H9 (cell line): ENCODE measurements at regions not wholly inside any gene's neighbourhood (a gene's known extent, or its start where the extent isn't known, plus 50 kb on each side); places are given as distances from the start of the nearest gene placed in this dataset.

Source experiments
- DNase-seq: peaks from one replicate; pipeline ENCODE4 v3.0.0-alpha.2; 2017
- H2AFZ ChIP-seq: one replicate; pipeline ENCODE4 v1.6.1; 2013; ENCODE audit warnings: mild to moderate bottlenecking, low read length, control low read depth, moderate library complexity
- H2AK5ac ChIP-seq: 2 replicates; pipeline ENCODE4 v1.6.1; 2013; ENCODE audit warnings: low read length, control low read depth, mixed read lengths; ENCODE audit not compliant: insufficient read length
- H2BK120ac ChIP-seq: one replicate; pipeline ENCODE4 v1.6.1; 2013; ENCODE audit warnings: low read depth, mild to moderate bottlenecking, low read length, control low read depth, inconsistent platforms; ENCODE audit not compliant: poor library complexity, severe bottlenecking
- H2BK12ac ChIP-seq: 2 replicates; pipeline ENCODE4 v1.6.1; 2013; ENCODE audit warnings: low read length, control low read depth, mixed read lengths, low read depth; ENCODE audit not compliant: insufficient read length
- H2BK15ac ChIP-seq: 2 replicates; pipeline ENCODE4 v1.6.1; 2013; ENCODE audit warnings: low read depth, low read length, control low read depth
- H2BK20ac ChIP-seq: one replicate; pipeline ENCODE4 v1.6.1; 2013; ENCODE audit warnings: low read depth, mild to moderate bottlenecking, low read length, control low read depth, inconsistent platforms; ENCODE audit not compliant: poor library complexity, severe bottlenecking
- H2BK5ac ChIP-seq: 2 replicates; pipeline ENCODE4 v1.6.1; 2013; ENCODE audit warnings: low read length, control low read depth, mixed read lengths; ENCODE audit not compliant: insufficient read length
- H3K14ac ChIP-seq: 2 replicates; pipeline ENCODE4 v1.6.1; 2013; ENCODE audit warnings: low read length, control low read depth; ENCODE audit not compliant: insufficient read depth
- H3K18ac ChIP-seq: 2 replicates; pipeline ENCODE4 v1.6.1; 2013; ENCODE audit warnings: low read depth, mild to moderate bottlenecking, mixed read lengths, low read length, control low read depth; ENCODE audit not compliant: insufficient read length
- H3K23ac ChIP-seq: 2 replicates; pipeline ENCODE4 v1.6.1; 2013; ENCODE audit warnings: low read length, control low read depth, mixed read lengths, low read depth; ENCODE audit not compliant: insufficient read length
- H3K23me2 ChIP-seq: 2 replicates; pipeline ENCODE4 v1.6.1; 2013; ENCODE audit warnings: low read depth, mild to moderate bottlenecking, mixed read lengths, low read length, control low read depth; ENCODE audit not compliant: insufficient read length, poor library complexity, severe bottlenecking
- H3K27ac ChIP-seq: 2 replicates; pipeline ENCODE4 v1.5.1; 2013; ENCODE audit warnings: low read length, control low read depth, mixed read lengths, low read depth; ENCODE audit not compliant: insufficient read length
- H3K27me3 ChIP-seq: 2 replicates; pipeline ENCODE4 v1.6.1; 2013; ENCODE audit warnings: low read length, control low read depth, inconsistent platforms; ENCODE audit not compliant: insufficient read depth
- H3K4ac ChIP-seq: 2 replicates; pipeline ENCODE4 v1.6.1; 2013; ENCODE audit warnings: low read depth, mild to moderate bottlenecking, control low read depth, inconsistent platforms, low read length, moderate library complexity
- H3K4me1 ChIP-seq: 2 replicates; pipeline ENCODE4 v1.6.1; 2013; ENCODE audit warnings: low read length, control low read depth, inconsistent platforms; ENCODE audit not compliant: insufficient read depth
- H3K4me2 ChIP-seq: 2 replicates; pipeline ENCODE4 v1.6.1; 2013; ENCODE audit warnings: low read length, control low read depth, mixed read lengths; ENCODE audit not compliant: insufficient read length, insufficient read depth
- H3K56ac ChIP-seq: 2 replicates; pipeline ENCODE4 v1.6.1; 2013; ENCODE audit warnings: low read depth, mild to moderate bottlenecking, mixed read lengths, low read length, control low read depth; ENCODE audit not compliant: insufficient read length
- H3K79me1 ChIP-seq: 2 replicates; pipeline ENCODE4 v1.6.1; 2013; ENCODE audit warnings: low read depth, mild to moderate bottlenecking, moderate library complexity, low read length, control low read depth, inconsistent platforms; ENCODE audit not compliant: insufficient read depth, poor library complexity, severe bottlenecking
- H3K79me2 ChIP-seq: 2 replicates; pipeline ENCODE4 v1.6.1; 2013; ENCODE audit warnings: low read length, control low read depth, inconsistent platforms; ENCODE audit not compliant: insufficient read depth
- H3K9ac ChIP-seq: 2 replicates; pipeline ENCODE4 v1.6.1; 2013; ENCODE audit warnings: low read length, control low read depth, mixed read lengths; ENCODE audit not compliant: insufficient read length; ENCODE audit errors: extremely low read depth
- H3K9me3 ChIP-seq: one replicate; pipeline ENCODE4 v1.6.1; 2013; ENCODE audit warnings: low read depth, low read length, inconsistent platforms; ENCODE audit not compliant: control insufficient read depth
- H3T11ph ChIP-seq: one replicate; pipeline ENCODE4 v1.6.1; 2013; ENCODE audit warnings: mild to moderate bottlenecking, low read length, control low read depth, inconsistent platforms
- H4K20me1 ChIP-seq: one replicate; pipeline ENCODE4 v1.6.1; 2013; ENCODE audit not compliant: control insufficient read depth, insufficient read length, insufficient read depth
- H4K5ac ChIP-seq: 2 replicates; pipeline ENCODE4 v1.6.1; 2013; ENCODE audit warnings: low read depth, mild to moderate bottlenecking, mixed read lengths, low read length, control low read depth; ENCODE audit not compliant: insufficient read length
- H4K8ac ChIP-seq: replicated peaks from 2 replicates; pipeline ENCODE4 v1.6.1; 2013; ENCODE audit warnings: low read length, control low read depth, mixed read lengths, low read depth; ENCODE audit not compliant: insufficient read length
- H4K91ac ChIP-seq: 2 replicates; pipeline ENCODE4 v1.6.1; 2013; ENCODE audit warnings: low read depth, mild to moderate bottlenecking, moderate library complexity, mixed read lengths, low read length, control low read depth; ENCODE audit not compliant: insufficient read length
- H3K27ac Mint-ChIP-seq, 3 experiments: 2 replicates in 2 of 3; 3 replicates in 1 of 3; pipeline ENCODE4 v1.8.0; 2020 to 2021; ENCODE audit warnings: mixed read lengths in 3 of 3, mild to moderate bottlenecking in 1 of 3, moderate library complexity in 1 of 3
- H3K27me3 Mint-ChIP-seq: 2 replicates; pipeline ENCODE4 v1.8.0; 2021; ENCODE audit warnings: low read depth, mild to moderate bottlenecking, moderate library complexity, mixed read lengths
- H3K36me3 Mint-ChIP-seq, 3 experiments: 2 replicates in 2 of 3; 3 replicates in 1 of 3; pipeline ENCODE4 v1.8.0; 2020 to 2021; ENCODE audit warnings: low read depth in 3 of 3, mixed read lengths in 3 of 3; ENCODE audit not compliant: insufficient read depth in 1 of 3
- H3K4me1 Mint-ChIP-seq, 2 experiments: 2 replicates each; pipeline ENCODE4 v1.8.0; 2020; ENCODE audit warnings: mixed read lengths in 2 of 2
- H3K4me3 Mint-ChIP-seq, 2 experiments: 2 replicates in 1 of 2; 3 replicates in 1 of 2; pipeline ENCODE4 v1.8.0; 2020 to 2021; ENCODE audit warnings: mild to moderate bottlenecking in 2 of 2, mixed read lengths in 2 of 2, moderate library complexity in 1 of 2
- H3K9me3 Mint-ChIP-seq, 2 experiments: 2 replicates in 1 of 2; 3 replicates in 1 of 2; pipeline ENCODE4 v1.8.0; 2020; ENCODE audit warnings: mild to moderate bottlenecking in 2 of 2, mixed read lengths in 2 of 2, moderate library complexity in 1 of 2
- CTCF ChIP-seq: fragments of 200-600 bp; sonication (generic); conservative IDR thresholded peaks from 3 replicates; pipeline ENCODE4 v1.8.0; 2021; ENCODE audit warnings: antibody characterized with exemption, mild to moderate bottlenecking
- WGBS: extraction: QIAGEN DNeasy Blood & Tissue Kit; methylation state at CpG from one replicate; pipeline ENCODE4 v1.1.7; 2013; ENCODE audit warnings: missing lambda C conversion rate, low lambda C conversion rate, mixed read lengths; ENCODE audit not compliant: insufficient read length; ENCODE audit errors: extremely low coverage; 5-methylcytosine and 5-hydroxymethylcytosine counted together

GRCh38 chr6:97841763-97842162 is 558.7 kb upstream of the MMS22L start:
- Histone ChIP-seq H3K9me3 (no peaks in the 10 kb centered on the region), H3K4ac (no peak overlapping the region), H2AK5ac (no peak overlapping the region), H3K56ac (no peak overlapping the region), H3K79me1 (no peaks in the 10 kb centered on the region), H2AFZ (no peak overlapping the region), H2BK20ac (no peak overlapping the region), H2BK120ac (no peak overlapping the region), H3K9ac (no peak overlapping the region), H4K20me1 (no peaks in the 10 kb centered on the region), H3K27ac (no peak overlapping the region), H2BK5ac (no peak overlapping the region), H4K8ac (no peak overlapping the region), H3K79me2 (no peaks in the 10 kb centered on the region), H4K5ac (no peak overlapping the region), H2BK12ac (no peak overlapping the region), H3K23me2 (no peaks in the 10 kb centered on the region), H3K14ac (no peak overlapping the region), H3K18ac (no peak overlapping the region), H3K4me1 (no peaks in the 10 kb centered on the region), H3K27me3 (no peaks in the 10 kb centered on the region), H2BK15ac (no peak overlapping the region), H3K23ac (no peak overlapping the region), H3K4me2 (no peak overlapping the region), H3T11ph (no peak overlapping the region), H4K91ac (no peak overlapping the region)
- no peaks in the 10 kb centered on the region for H3K9me3 Mint-ChIP-seq
- no CpG with 5 or more reads among the region's 3 CpGs for WGBS
- H3K4me3 Mint-ChIP-seq: no peak overlapping the region
- H3K27ac Mint-ChIP-seq: no peak overlapping the region
- DNase-seq: no peak
- peaks cover 11 to 13% of the 10 kb centered on the region in 2 experiments for H3K4me1 Mint-ChIP-seq
- H3K27me3 Mint-ChIP-seq: no peaks in the 10 kb centered on the region
- H3K36me3 Mint-ChIP-seq: peaks cover 0 to 36% (median 0%) of the 10 kb centered on the region in 3 experiments; a peak in 2 of 7 replicates
- TF ChIP-seq CTCF: no peak
